ENCODE measurements at regions not wholly inside any gene's neighbourhood (a gene's known extent, or its start where the extent isn't known, plus 50 kb on each side); places are given as distances from the start of the nearest gene placed in this dataset.

DNA sequence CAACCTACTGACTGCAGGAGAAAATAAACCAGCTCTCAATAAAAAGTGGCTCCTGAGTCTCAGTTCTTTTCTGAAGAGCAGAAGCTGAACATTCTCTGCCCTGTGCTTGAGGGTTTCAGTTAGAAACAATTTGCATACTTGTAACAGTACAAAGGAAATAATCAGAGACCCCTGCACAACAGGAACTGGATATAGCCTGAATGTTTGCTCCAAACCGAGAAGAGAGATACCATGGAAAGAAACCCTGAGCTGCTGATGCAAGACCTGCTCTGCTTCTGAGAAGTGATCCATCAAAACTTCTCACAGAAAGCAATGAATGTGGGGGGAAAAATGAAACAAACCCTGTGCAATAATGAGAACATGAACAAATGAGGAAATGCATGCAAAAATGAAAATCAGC lies 592.9 kb downstream of the SEMA5A start:
- TF ChIP-seq REST (IDR thresholded peaks at IDR 0.05; ENCODE audit: insufficient read depth in 1 of 2, low read depth in 2 of 2, low read length in 2 of 2) (no peak), POLR2AphosphoS5 (IDR thresholded peaks at IDR 0.05; ENCODE audit: low read depth, low read length) (no peak), SIN3A (IDR thresholded peaks at IDR 0.05; ENCODE audit: borderline replicate concordance, insufficient read depth, low read length) (no peak), TAF1 (IDR thresholded peaks at IDR 0.05; ENCODE audit: borderline replicate concordance, insufficient read depth, low read length) (no peak), FOXP2 (optimal IDR thresholded peaks at IDR 0.05; ENCODE audit: borderline replicate concordance, extremely low read depth, extremely low read length, insufficient read depth) (no peak)

DNA sequence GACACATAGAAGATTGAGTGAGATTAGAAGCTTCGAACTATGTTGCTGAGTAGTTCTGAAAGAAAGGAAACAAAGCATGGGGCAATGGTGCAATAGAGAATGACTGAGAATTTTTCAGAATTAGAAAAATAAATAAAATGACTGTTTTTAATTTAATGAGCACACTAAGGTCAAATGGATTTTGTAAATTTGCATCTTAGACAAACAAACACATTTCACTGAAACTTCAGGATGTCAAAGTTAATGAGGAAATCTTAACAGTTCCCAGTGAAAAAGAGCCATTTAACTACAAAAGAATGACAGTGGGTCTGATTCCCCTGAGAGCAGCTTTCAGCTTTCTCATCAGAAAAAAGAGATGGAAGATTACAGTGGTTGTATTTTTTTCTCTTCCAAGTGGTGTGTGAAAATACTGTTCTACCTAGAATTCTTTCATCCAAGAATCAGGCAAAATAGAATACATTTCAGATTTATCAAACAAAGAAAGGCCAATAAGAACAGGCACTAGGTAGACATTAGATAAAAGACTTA lies 591.9 kb downstream of the SEMA5A start:
- TF ChIP-seq POLR2AphosphoS5 (IDR thresholded peaks at IDR 0.05; ENCODE audit: low read depth, low read length) = no peak
- TF ChIP-seq FOXP2 (optimal IDR thresholded peaks at IDR 0.05; ENCODE audit: borderline replicate concordance, extremely low read depth, extremely low read length, insufficient read depth) = no peak
- no peak for TF ChIP-seq SIN3A (IDR thresholded peaks at IDR 0.05; ENCODE audit: borderline replicate concordance, insufficient read depth, low read length)
- TF ChIP-seq TAF1 (IDR thresholded peaks at IDR 0.05; ENCODE audit: borderline replicate concordance, insufficient read depth, low read length) = no peak
- TF ChIP-seq REST (IDR thresholded peaks at IDR 0.05; ENCODE audit: insufficient read depth in 1 of 2, low read depth in 2 of 2, low read length in 2 of 2) = no peak

DNA sequence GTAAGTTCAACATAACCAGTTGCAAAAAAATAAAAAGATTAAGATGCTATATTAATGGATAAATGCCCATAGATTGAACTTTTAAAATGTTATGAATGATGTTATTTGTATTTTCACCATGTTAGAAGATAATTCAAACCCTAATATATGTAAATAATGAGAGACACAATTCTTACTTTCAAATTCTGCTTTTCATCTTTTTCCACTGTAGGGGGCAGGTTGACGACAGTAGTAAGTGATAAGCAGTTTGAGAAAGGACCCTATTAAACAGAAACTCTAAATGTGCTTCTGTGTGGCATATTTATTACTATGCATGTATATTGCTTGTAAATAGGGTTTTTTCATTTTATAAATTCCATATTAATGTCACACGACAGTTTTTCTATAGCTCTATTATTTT lies 591.1 kb downstream of the SEMA5A start:
- TF ChIP-seq SIN3A (IDR thresholded peaks at IDR 0.05; ENCODE audit: borderline replicate concordance, insufficient read depth, low read length) (no peak), FOXP2 (optimal IDR thresholded peaks at IDR 0.05; ENCODE audit: borderline replicate concordance, extremely low read depth, extremely low read length, insufficient read depth) (no peak), POLR2AphosphoS5 (IDR thresholded peaks at IDR 0.05; ENCODE audit: low read depth, low read length) (no peak), TAF1 (IDR thresholded peaks at IDR 0.05; ENCODE audit: borderline replicate concordance, insufficient read depth, low read length) (no peak), REST (IDR thresholded peaks at IDR 0.05; ENCODE audit: insufficient read depth in 1 of 2, low read depth in 2 of 2, low read length in 2 of 2) (no peak)

DNA sequence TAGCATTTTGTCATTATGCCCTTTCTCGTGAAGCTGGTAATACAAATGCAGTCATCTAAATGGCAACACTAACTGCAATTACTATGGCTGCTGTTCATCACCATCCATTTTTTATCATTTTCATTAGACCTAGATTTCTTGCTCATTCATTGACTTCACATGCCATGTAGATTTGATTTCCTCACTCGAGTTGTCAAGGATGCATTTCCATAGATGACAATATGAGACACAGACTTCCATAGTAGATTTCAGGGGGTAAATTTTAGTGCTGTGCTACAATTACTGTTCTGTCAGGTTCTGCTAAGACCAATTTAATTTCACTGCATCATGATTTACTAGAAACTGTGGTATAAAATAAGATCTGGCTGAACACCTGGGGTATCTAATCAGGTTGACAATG lies 589.2 kb downstream of the SEMA5A start:
- no peak for TF ChIP-seq POLR2AphosphoS5 (IDR thresholded peaks at IDR 0.05; ENCODE audit: low read depth, low read length)
- no peak for TF ChIP-seq FOXP2 (optimal IDR thresholded peaks at IDR 0.05; ENCODE audit: borderline replicate concordance, extremely low read depth, extremely low read length, insufficient read depth)
- no peak for TF ChIP-seq REST (IDR thresholded peaks at IDR 0.05; ENCODE audit: insufficient read depth in 1 of 2, low read depth in 2 of 2, low read length in 2 of 2)
- no peak for TF ChIP-seq SIN3A (IDR thresholded peaks at IDR 0.05; ENCODE audit: borderline replicate concordance, insufficient read depth, low read length)
- TF ChIP-seq TAF1 (IDR thresholded peaks at IDR 0.05; ENCODE audit: borderline replicate concordance, insufficient read depth, low read length) = no peak

- TF ChIP-seq REST (IDR thresholded peaks at IDR 0.05; ENCODE audit: insufficient read depth in 1 of 2, low read depth in 2 of 2, low read length in 2 of 2) = peak; percentile 37 to 86; a peak in 3 of 4 replicates
- no peak for TF ChIP-seq POLR2AphosphoS5 (IDR thresholded peaks at IDR 0.05; ENCODE audit: low read depth, low read length)
Measured at GRCh38 chr5:8958602-8959001, 587.3 kb downstream of the SEMA5A start.

Data from PFSK-1 (cell line).